B cell (primary cell): ENCODE measurements at regions not wholly inside any gene's neighbourhood (a gene's known extent, or its start where the extent isn't known, plus 50 kb on each side); places are given as distances from the start of the nearest gene placed in this dataset.

Experiments used
- ATAC-seq: fragments of 200-7000 bp; cut with Tn5 transposase; one replicate; pipeline ENCODE4 v1.10.0; 2021; ENCODE audit warnings: low read depth, mild to moderate bottlenecking, moderate number of reproducible peaks, moderate library complexity
- CTCF ChIA-PET: fragments of 350-600 bp; sonication (Branson Sonifier 250); formaldehyde crosslinking; loops from one replicate; lab custom pipeline; 2021; ENCODE audit warnings: antibody characterized with exemption, inconsistent platforms; lab: Charles Lee
- POLR2A ChIA-PET: fragments of 350-600 bp; sonication (Branson Sonifier 250); formaldehyde crosslinking; loops from one replicate; lab custom pipeline; 2021; ENCODE audit warnings: antibody characterized with exemption; lab: Charles Lee
- DNase-seq: peaks from one replicate; pipeline ENCODE4 v3.0.0; 2013
- H2AFZ ChIP-seq: 2 replicates; pipeline ENCODE4 v1.6.1; 2012; ENCODE audit warnings: mild to moderate bottlenecking, low read depth, low read length; ENCODE audit not compliant: insufficient read depth, poor library complexity, severe bottlenecking
- H3K27ac ChIP-seq, 2 donors: 1 replicate in 1 of 2; 2 replicates in 1 of 2; pipeline ENCODE4 v1.5.1; 2012 to 2013; ENCODE audit warnings: low read length in 2 of 2, mild to moderate bottlenecking in 2 of 2, moderate library complexity in 1 of 2
- H3K27me3 ChIP-seq, 4 experiments: fragments of 200-600 bp in 1 of 4; sonication (generic) in 1 of 4; replicated peaks in 1 of 4; 1 replicate in 2 of 4; 2 replicates in 2 of 4; pipeline versions ENCODE4 v1.6.1 to v1.7.0; 2013 to 2016; ENCODE audit warnings: low read length in 3 of 4, mild to moderate bottlenecking in 2 of 4, mixed read lengths in 1 of 4, moderate library complexity in 1 of 4; ENCODE audit not compliant: insufficient read depth in 4 of 4, control insufficient read depth in 3 of 4; ENCODE audit errors: control extremely low read depth in 1 of 4
- H3K36me3 ChIP-seq, 2 experiments: replicated peaks in 1 of 2; 1 replicate in 1 of 2; 2 replicates in 1 of 2; pipeline versions ENCODE4 v1.6.1 to v1.7.1; 2013; ENCODE audit warnings: low read length in 1 of 2; ENCODE audit not compliant: insufficient read depth in 2 of 2, control insufficient read depth in 1 of 2; ENCODE audit errors: control extremely low read depth in 1 of 2, extremely low read depth in 1 of 2
- H3K4me1 ChIP-seq, 2 donors: fragments of 200-600 bp in 1 of 2; sonication (generic) in 1 of 2; 1 replicate in 1 of 2; 2 replicates in 1 of 2; pipeline versions ENCODE4 v1.5.1 to v1.6.1; 2013 to 2017; ENCODE audit warnings: low read length in 2 of 2; ENCODE audit not compliant: control insufficient read depth in 2 of 2, insufficient read depth in 2 of 2
- H3K4me2 ChIP-seq: replicated peaks from 2 replicates; pipeline ENCODE3; 2012; ENCODE audit warnings: mild to moderate bottlenecking, low read depth, low read length; ENCODE audit not compliant: poor library complexity, severe bottlenecking
- H3K4me3 ChIP-seq, 5 experiments: fragments of 200-600 bp in 1 of 5; sonication (generic) in 1 of 5; 1 replicate in 3 of 5; 2 replicates in 2 of 5; pipeline versions ENCODE4 v1.5.1 to v1.7.0; 2011 to 2016; ENCODE audit warnings: low read length in 4 of 5, mild to moderate bottlenecking in 4 of 5, low read depth in 2 of 5, control low read depth in 1 of 5, moderate library complexity in 1 of 5; ENCODE audit not compliant: insufficient read depth in 1 of 5; ENCODE audit errors: control extremely low read depth in 1 of 5, extremely low read depth in 1 of 5
- H3K79me2 ChIP-seq: fragments of 200-600 bp; sonication (generic); one replicate; pipeline ENCODE4 v1.6.0; 2016; ENCODE audit warnings: low read length; ENCODE audit not compliant: control insufficient read depth, insufficient read depth
- H3K9ac ChIP-seq: fragments of 200-600 bp; sonication (generic); 2 replicates; pipeline ENCODE4 v1.6.1; 2017; ENCODE audit warnings: mild to moderate bottlenecking, low read length, moderate library complexity
- H3K9me3 ChIP-seq, 3 donors: one replicate each; pipeline versions ENCODE4 v1.6.1 to v1.7.1; 2013; ENCODE audit warnings: low read length in 2 of 3; ENCODE audit not compliant: control insufficient read depth in 2 of 3, insufficient read depth in 1 of 3; ENCODE audit errors: control extremely low read depth in 1 of 3
- H4K20me1 ChIP-seq: 2 replicates; pipeline ENCODE4 v1.6.0; 2012; ENCODE audit warnings: mild to moderate bottlenecking, low read length; ENCODE audit not compliant: insufficient read depth, control insufficient read depth, poor library complexity, severe bottlenecking
- H3K27ac Mint-ChIP-seq: one replicate; pipeline ENCODE4 v1.8.0; 2021; ENCODE audit warnings: mixed read lengths
- H3K27me3 Mint-ChIP-seq: one replicate; pipeline ENCODE4 v1.8.0; 2021; ENCODE audit warnings: mixed read lengths
- H3K4me1 Mint-ChIP-seq: one replicate; pipeline ENCODE4 v1.8.0; 2021; ENCODE audit warnings: mixed read lengths
- H3K4me3 Mint-ChIP-seq: one replicate; pipeline ENCODE4 v1.8.0; 2021; ENCODE audit warnings: mixed read lengths
- H3K9me3 Mint-ChIP-seq: one replicate; pipeline ENCODE4 v1.8.0; 2022; ENCODE audit warnings: mixed read lengths; ENCODE audit not compliant: insufficient read depth
- CTCF ChIP-seq: fragments of 200-600 bp; IDR thresholded peaks from one replicate; pipeline ENCODE4 v1.8.0; 2022; ENCODE audit warnings: antibody characterized with exemption, mild to moderate bottlenecking
- EZH2 ChIP-seq: IDR thresholded peaks from 2 replicates; pipeline ENCODE4 v1.6.1; 2012; ENCODE audit warnings: borderline replicate concordance, low read depth, mild to moderate bottlenecking, moderate library complexity, low read length; ENCODE audit not compliant: insufficient read depth, poor library complexity, severe bottlenecking
- WGBS: methylation state at CpG from one replicate; pipeline ENCODE4 v1.1.5; 2013; ENCODE audit warnings: missing lambda C conversion rate; ENCODE audit not compliant: insufficient coverage; 5-methylcytosine and 5-hydroxymethylcytosine counted together
- intact Hi-C: fragments of 100-400 bp; cut with micrococcal nuclease; formaldehyde crosslinking; loops from one replicate; pipeline ENCODE4 v1.10.0; 2022

- Histone ChIP-seq H3K4me1 (no peaks in the 10 kb centered on the region), H2AFZ (no peak overlapping the region), H3K9me3 (no peaks in the 10 kb centered on the region), H4K20me1 (no peaks in the 10 kb centered on the region), H3K9ac (no peak overlapping the region), H3K27me3 (no peaks in the 10 kb centered on the region), H3K4me3 (no peak overlapping the region), H3K4me2 (no peak overlapping the region), H3K79me2 (no peaks in the 10 kb centered on the region), H3K27ac (no peak overlapping the region), H3K36me3 (no peaks in the 10 kb centered on the region)
- intact Hi-C loops: no loop called here
- no peak for DNase-seq
- H3K9me3 Mint-ChIP-seq: peaks cover 5% of the 10 kb centered on the region
- CTCF ChIA-PET: no interaction called here
- no peak overlapping the region for H3K27ac Mint-ChIP-seq
- H3K27me3 Mint-ChIP-seq: no peaks in the 10 kb centered on the region
- POLR2A ChIA-PET: no interaction called here
- TF ChIP-seq EZH2: no peak
- TF ChIP-seq CTCF: no peak
- no peak for ATAC-seq
- no peaks in the 10 kb centered on the region for H3K4me1 Mint-ChIP-seq
- no CpG with 5 or more reads among the region's 3 CpGs for WGBS
- H3K4me3 Mint-ChIP-seq: no peak overlapping the region
Observed at GRCh38 chr6:9066726-9067125, 631.4 kb upstream of the SLC35B3 start.

- Histone ChIP-seq H3K9me3 (no peaks in the 10 kb centered on the region), H3K27me3 (no peaks in the 10 kb centered on the region), H3K36me3 (no peaks in the 10 kb centered on the region), H4K20me1 (no peaks in the 10 kb centered on the region), H3K4me2 (no peak overlapping the region), H3K4me1 (no peaks in the 10 kb centered on the region), H3K4me3 (no peak overlapping the region), H2AFZ (no peak overlapping the region), H3K9ac (no peak overlapping the region), H3K79me2 (no peaks in the 10 kb centered on the region), H3K27ac (no peak overlapping the region)
- Mint-ChIP-seq H3K4me1 (no peaks in the 10 kb centered on the region), H3K4me3 (no peak overlapping the region), H3K27ac (no peak overlapping the region), H3K27me3 (no peaks in the 10 kb centered on the region), H3K9me3 (peaks cover 5% of the 10 kb centered on the region)
- CTCF ChIA-PET: interaction anchor here (0.5 kb wide), 1 partner anchor 1368 kb away, joined by 3 read pairs; no protein-coding TSS in a partner anchor
- no CpG with 5 or more reads among the region's 1 CpG for WGBS
- no peak for ATAC-seq
- DNase-seq: no peak
- POLR2A ChIA-PET: no interaction called here
- intact Hi-C loops: no loop called here
- no peak for TF ChIP-seq EZH2
- no peak for TF ChIP-seq CTCF
Observed at GRCh38 chr6:9064156-9064555, 628.8 kb upstream of the SLC35B3 start.
